Glomerular visceral epithelial cell (primary cell): ENCODE measurements at regions not wholly inside any gene's neighbourhood (a gene's known extent, or its start where the extent isn't known, plus 50 kb on each side); places are given as distances from the start of the nearest gene placed in this dataset.
"Not testable (repeated sequence)": the region's sequence is repeated elsewhere in the genome, so short reads cannot be mapped to it uniquely, and the experiment has no call there.

ENCODE experiments used
- DNase-seq: peaks from one replicate; pipeline ENCODE4 v3.0.0-alpha.2; 2016; ENCODE audit errors: extremely low spot score

DNA sequence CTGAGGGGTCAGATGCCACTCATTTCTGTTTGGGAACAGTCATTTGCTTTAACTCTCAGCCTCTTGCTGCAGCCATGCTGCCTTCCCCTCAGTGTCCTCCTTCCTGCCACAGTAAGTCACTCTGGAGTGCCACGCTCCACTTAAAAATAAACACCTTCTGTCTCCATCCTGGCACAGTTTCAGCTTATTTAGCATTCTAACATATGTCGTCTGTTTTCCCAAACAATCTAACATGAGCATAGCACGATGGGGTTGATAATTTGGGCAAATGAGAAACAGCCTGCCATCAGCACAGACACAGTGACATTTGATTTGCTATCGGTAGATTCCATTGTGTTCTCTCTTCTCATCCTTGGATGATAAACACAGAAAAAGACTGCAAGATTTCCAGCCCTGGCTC lies 768.6 kb downstream of the UQCRFS1 start:
- DNase-seq: no peak

- DNase-seq: no peak
These were observed 769.6 kb downstream of the UQCRFS1 start for GRCh38 chr19:28443361-28443760.

GRCh38 chr19:28437390-28438346 lies 775.3 kb downstream of the UQCRFS1 start:
- DNase-seq: no peak

DNA sequence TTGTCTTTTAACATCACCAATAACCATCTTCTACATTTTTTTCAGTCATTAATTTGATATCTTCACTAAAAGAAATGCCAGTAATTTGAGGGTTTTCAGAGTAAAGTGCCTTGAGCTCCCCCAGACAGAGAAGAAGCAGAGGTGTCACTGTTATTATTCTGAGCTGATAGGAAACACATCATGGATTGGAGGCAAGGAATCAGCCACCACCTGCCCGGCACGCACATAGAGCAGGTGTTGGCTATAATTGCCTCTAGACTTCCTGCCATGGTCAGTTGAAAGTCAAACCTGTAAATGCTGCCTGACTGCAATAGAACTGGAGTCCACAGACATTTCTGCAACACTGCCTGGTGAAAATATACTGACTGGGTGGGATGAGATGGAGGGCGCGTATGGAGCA lies 776.6 kb downstream of the UQCRFS1 start:
- no peak for DNase-seq

GRCh38 chr19:28435551-28436271 lies 777.2 kb downstream of the UQCRFS1 start:
- no peak for DNase-seq

DNA sequence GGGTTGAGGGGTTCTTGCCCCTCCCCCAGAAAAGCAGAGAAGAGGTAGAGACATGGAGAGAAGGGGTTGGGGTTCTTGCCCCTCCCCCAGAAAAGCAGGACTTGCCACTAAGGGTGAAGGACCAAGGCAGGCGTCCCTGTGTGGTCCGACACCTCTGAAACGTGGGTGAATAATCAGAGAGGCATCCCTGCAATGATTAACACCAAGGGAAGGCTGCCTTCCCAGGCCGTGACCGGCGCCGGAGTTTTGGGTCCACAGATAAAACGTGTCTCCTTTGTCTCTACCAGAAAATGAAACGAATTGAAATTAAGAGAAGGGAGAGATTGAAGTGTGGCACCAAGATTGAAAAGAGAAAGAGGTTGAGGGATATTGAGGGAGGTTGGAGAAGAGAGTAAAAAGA lies 778.2 kb downstream of the UQCRFS1 start:
- DNase-seq: peak; percentile 47

DNA sequence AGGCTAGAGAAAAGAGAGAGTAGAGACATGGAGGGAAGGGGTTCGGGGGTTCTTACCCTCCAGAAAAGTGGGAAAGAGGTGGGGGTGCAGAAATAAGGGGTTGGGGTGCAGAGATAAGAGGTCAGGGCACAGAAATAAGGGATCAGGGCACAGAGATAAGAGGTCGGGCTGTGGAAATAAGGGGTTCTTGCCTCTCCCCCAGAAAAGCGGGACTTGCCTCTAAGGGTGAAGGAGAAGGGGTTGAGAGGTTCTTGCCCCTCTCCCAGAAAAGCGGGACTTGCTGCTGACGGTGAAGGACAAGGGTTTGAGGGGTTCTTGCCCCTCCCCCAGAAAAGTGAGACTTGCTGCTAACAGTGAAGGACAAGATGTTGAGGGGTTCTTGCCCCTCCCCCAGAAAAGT lies 778.6 kb downstream of the UQCRFS1 start:
- DNase-seq: not testable (repeated sequence)

DNA sequence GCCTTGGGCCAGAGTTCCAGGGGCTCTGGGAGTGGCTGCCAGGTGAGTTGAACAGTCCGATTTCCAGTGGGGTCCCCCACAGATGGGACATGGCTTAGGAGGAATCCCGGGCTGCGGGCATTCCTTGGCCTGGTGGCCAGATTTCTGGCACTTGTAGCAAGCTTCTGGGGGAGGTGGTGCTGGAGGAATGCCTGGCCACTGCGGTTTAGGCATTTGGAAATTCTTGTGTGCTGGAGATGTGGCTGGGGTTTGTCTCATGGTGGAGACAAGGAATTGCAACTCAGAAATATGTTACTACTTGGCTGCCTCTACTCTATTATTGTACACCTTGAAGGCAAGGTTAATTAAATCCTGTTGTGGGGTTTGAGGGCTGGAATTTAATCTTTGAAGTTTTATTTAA lies 779.8 kb downstream of the UQCRFS1 start:
- peak; percentile 75 for DNase-seq

- DNase-seq: no peak
These were observed 782.7 kb downstream of the UQCRFS1 start for GRCh38 chr19:28430214-28430613.

- no peak for DNase-seq
These were observed 783.6 kb downstream of the UQCRFS1 start for GRCh38 chr19:28429356-28429755.

DNA sequence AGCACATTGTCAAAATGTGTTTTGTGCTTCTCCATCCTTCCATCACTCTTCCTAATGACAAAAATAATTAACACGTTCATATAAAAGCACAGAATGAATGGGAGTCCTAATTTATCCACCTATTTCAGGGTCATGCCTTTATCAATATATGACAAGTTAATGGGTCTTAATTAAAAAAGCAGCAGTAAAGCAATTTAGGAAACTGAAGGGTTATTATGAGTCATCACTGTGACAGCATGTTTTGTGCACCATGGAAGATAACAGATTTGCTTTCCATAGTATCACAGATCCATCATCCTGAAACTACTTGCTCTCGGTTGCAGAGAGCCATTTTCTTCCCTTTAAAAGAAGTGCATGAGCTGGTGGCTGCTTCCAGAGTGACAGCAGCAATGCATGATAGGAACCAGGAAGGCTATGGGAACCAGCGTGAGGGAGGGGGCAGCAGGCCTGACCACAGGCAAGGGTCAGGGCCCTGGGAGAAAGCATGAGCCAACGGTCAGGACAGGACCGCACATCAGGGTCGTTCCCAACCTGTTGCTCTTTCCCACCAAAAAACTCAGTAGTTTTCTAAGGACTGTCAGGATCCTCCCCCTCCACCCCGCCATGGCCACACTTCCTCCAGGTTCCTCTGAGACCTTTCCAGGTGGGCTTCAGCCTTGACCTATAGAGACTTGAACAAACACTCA lies 784.1 kb downstream of the UQCRFS1 start:
- no peak for DNase-seq

DNA sequence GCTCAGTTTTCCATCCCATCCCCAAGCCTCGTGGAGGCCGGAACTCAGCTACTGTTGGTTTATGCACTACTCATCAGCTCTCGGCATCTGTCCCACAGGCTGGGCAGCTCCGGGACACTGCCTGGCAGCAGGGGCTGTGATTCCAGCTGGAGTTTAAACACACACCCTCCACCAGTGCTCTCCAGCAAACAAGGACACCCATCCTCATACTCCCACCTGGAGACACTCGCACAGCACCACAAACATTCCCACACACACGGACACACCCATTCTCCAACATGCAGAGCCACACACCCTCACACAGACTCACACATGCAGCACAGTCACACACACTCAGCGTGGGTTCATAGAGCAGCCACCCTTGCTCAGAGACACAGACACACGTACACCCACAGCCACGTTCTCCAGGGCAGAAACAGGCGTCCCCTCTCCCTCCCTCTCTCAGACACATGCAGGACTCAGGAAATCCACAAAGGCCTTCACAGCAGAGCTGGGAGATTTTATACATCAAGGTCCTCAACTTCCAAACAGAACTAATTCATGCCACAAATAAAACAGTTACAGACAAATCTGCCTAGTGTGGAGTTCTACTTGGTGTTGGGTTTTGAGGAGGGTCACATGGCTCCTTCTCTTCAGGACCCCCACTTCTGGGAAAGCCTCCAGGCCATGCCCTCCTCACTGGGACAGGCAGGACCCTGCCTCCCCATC lies 785.4 kb downstream of the UQCRFS1 start:
- peak; percentile 42 for DNase-seq

DNA sequence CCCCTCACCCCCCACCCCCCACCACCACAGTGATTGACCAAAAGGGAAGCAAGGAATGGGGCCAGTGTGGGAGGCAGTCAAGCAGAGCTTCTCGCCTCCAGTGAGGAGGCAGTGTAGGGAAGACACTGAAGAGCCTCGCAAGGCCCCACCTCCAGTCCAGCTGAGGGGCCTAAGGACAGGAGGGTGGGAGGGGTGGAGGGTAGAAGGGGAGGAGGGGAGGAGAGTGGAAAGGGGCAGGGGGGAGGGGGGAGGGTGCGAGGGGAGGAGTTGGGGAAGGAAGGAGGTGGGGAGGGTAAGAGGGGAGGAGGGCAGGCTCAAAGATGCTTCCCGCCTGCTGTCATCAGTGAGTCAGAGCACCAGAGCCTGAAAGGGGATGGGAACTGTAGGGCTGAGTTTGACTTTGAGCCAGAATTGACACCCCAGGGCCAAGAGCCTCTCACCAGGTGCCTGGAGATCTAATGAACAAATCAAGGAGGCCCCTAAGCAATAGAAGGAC lies 786.2 kb downstream of the UQCRFS1 start:
- peak; percentile 87 for DNase-seq

GRCh38 chr19:28426110-28426729 lies 786.7 kb downstream of the UQCRFS1 start:
- DNase-seq: no peak

GRCh38 chr19:28425046-28425931 lies 787.7 kb downstream of the UQCRFS1 start:
- DNase-seq: peak; percentile 51

- no peak for DNase-seq
These were observed 788.3 kb downstream of the UQCRFS1 start for GRCh38 chr19:28424662-28425045.

DNA sequence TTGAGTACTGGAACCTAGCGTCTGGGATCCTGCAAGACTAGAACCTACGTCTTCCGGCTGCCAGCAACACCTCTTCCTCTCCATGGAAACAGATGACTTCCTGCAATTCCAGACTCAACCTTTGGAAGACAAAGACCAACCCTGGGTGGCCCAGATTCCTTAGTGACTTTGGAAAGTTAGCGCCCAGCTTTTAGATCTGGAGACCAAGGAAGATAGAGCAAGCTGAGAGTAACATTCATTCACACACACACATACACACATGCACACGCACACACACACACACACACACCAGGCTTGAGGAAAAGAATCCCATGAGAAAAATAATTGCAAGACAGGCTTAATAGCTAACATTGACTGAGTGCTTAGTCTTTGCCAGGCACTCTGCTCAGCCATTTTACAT lies 788.9 kb downstream of the UQCRFS1 start:
- DNase-seq: no peak

GRCh38 chr19:28422791-28423650 lies 789.9 kb downstream of the UQCRFS1 start:
- no peak for DNase-seq

GRCh38 chr19:28422046-28422445 lies 790.9 kb downstream of the UQCRFS1 start:
- DNase-seq: no peak
